Calu3 (cell line): ENCODE measurements at regions not wholly inside any gene's neighbourhood (a gene's known extent, or its start where the extent isn't known, plus 50 kb on each side); places are given as distances from the start of the nearest gene placed in this dataset.

Source experiments
- BruUV-seq: library from RNA; stranded (reverse); fragments of 400-500 nt; replicated peaks from 2 replicates; lab custom pipeline; 2021; lab: Mats Ljungman, UMichigan
- CTCF ChIA-PET: fragments of 300-600 bp; sonication (Branson Sonifier 250); formaldehyde crosslinking; loops from one replicate; lab custom pipeline; 2022; ENCODE audit warnings: antibody characterized with exemption; lab: Charles Lee
- DNase-seq: peaks from one replicate; pipeline ENCODE4 v3.0.0; 2022
- H3K27ac Mint-ChIP-seq: one replicate; pipeline ENCODE4 v1.8.0; 2022; ENCODE audit warnings: mixed read lengths; ENCODE audit not compliant: unreplicated experiment
- H3K27me3 Mint-ChIP-seq: one replicate; pipeline ENCODE4 v1.8.0; 2022; ENCODE audit warnings: mixed read lengths; ENCODE audit not compliant: unreplicated experiment
- H3K36me3 Mint-ChIP-seq: one replicate; pipeline ENCODE4 v1.8.0; 2022; ENCODE audit warnings: mild to moderate bottlenecking, moderate library complexity, mixed read lengths; ENCODE audit not compliant: insufficient read depth, unreplicated experiment
- H3K4me1 Mint-ChIP-seq: one replicate; pipeline ENCODE4 v1.8.0; 2022; ENCODE audit warnings: mild to moderate bottlenecking, low read depth, mixed read lengths; ENCODE audit not compliant: unreplicated experiment
- H3K4me3 Mint-ChIP-seq: one replicate; pipeline ENCODE4 v1.8.0; 2022; ENCODE audit warnings: mild to moderate bottlenecking, low read depth, moderate library complexity, mixed read lengths; ENCODE audit not compliant: unreplicated experiment
- H3K9me3 Mint-ChIP-seq: one replicate; pipeline ENCODE4 v1.8.0; 2022; ENCODE audit warnings: low read depth, mixed read lengths; ENCODE audit not compliant: unreplicated experiment
- CTCF ChIP-seq: fragments of 200-600 bp; IDR thresholded peaks from one replicate; pipeline ENCODE4 v1.8.0; 2022; ENCODE audit warnings: antibody characterized with exemption; ENCODE audit not compliant: unreplicated experiment
- intact Hi-C: fragments of 100-400 bp; cut with micrococcal nuclease; formaldehyde crosslinking; loops from one replicate; pipeline ENCODE4 v1.10.0; 2022; ENCODE audit not compliant: unreplicated experiment

- no peak for DNase-seq
- Mint-ChIP-seq H3K27me3 (no peaks in the 10 kb centered on the region), H3K4me1 (no peaks in the 10 kb centered on the region), H3K4me3 (no peak overlapping the region), H3K9me3 (no peaks in the 10 kb centered on the region), H3K27ac (no peak overlapping the region), H3K36me3 (no peaks in the 10 kb centered on the region)
- CTCF ChIA-PET, result no interaction called here
- no TSS peak for BruUV-seq
- intact Hi-C loops, result no loop called here
- TF ChIP-seq CTCF, result no peak
Observed at GRCh38 chr3:107323723-107324122, 53.5 kb upstream of the CCDC54 start.

- no peaks in the 10 kb centered on the region for H3K9me3 Mint-ChIP-seq
- no peak overlapping the region for H3K27ac Mint-ChIP-seq
- no peak overlapping the region for H3K4me3 Mint-ChIP-seq
- DNase-seq, result no peak
- no peak for TF ChIP-seq CTCF
- intact Hi-C loops, result no loop called here
- no peaks in the 10 kb centered on the region for H3K4me1 Mint-ChIP-seq
- CTCF ChIA-PET, result no interaction called here
- H3K27me3 Mint-ChIP-seq, result no peaks in the 10 kb centered on the region
- no TSS peak for BruUV-seq
- H3K36me3 Mint-ChIP-seq, result no peaks in the 10 kb centered on the region
Observed at GRCh38 chr3:107325446-107325845, 51.8 kb upstream of the CCDC54 start.
